AG08395 (cell line): ENCODE measurements at regions not wholly inside any gene's neighbourhood (a gene's known extent, or its start where the extent isn't known, plus 50 kb on each side); places are given as distances from the start of the nearest gene placed in this dataset.
"Not testable (repeated sequence)": the region's sequence is repeated elsewhere in the genome, so short reads cannot be mapped to it uniquely, and the experiment has no call there.

Source experiments
- DNase-seq: peaks from one replicate; pipeline ENCODE4 v3.0.0; 2012; ENCODE audit warnings: mixed read lengths, low spot score

DNA sequence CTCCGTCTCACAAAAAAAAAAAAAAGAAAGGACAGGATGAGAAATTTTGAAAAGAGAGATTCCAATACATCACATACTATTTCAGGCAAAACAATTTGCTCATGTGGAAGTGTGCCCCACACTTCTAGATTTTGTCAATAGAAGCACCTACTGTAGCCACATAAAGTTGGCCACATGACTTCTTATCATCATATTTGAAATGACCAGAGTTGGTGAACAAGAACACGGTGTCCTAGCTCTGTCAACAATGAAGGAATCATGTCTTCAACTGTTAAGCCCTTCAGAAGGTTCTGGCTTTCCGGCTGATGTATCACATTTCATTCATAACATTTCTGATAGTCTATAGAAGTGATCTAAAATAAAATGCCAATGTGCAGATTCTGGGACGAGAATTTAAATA, 534.5 kb downstream of the TMEM114 start:
- no peak for DNase-seq

DNA sequence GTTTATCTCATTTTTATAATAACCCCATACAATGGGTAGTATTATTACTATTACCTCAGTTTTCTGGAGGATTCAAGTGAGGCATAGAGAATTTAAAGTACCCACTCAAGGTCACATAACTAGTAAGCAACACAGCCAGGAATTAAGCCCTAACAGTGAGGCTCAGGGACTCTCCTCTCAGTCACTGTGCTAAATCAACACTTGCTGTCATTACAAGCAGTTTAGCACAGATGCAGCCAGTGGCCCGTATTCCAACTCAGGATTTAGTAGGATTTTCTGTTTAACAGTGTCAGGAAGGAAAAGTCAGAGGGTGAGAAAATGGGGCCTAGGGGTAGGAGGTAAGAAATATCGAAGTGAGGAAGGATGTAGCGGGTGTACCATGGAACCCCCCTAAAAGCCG, 536.9 kb downstream of the TMEM114 start:
- DNase-seq, result no peak

DNA sequence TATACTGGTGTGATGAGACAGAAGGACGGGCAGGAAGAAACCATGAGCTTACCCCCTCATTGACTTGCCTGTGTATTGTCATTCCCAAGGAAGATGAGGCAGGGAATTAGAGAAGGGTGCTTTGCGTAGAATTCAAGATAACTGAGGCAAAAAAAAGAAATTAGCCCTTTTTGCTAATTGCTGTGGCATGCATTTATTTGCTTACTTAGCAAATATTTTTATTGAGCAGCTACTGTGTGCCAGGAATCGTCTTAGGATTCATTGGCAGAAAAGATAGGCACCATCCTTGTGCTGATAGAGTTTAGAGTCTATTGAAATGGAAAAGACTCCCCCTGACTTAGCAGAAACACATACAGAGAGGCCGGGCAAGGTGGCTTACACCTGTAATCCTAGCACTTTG, 541.9 kb downstream of the TMEM114 start:
- DNase-seq, result no peak

DNA sequence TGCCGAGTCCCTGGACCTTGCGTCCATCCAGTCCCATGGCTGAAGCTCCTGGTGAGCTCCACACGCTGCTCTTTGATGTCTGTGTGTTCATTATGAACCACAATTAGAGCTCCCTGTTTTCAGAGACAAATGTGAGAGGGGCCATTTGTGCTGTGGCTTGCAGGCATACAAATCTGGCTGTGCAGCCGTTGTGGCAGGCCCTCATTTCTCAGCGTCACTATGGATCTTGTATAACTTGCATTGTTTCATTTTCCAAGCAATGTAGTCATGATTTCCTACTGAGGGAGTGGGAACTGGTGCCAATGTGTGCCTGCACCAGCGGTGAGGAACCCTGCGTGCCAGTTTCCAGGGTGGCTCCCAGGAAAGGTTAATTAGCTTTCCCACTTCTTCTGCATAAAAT, 542.6 kb downstream of the TMEM114 start:
- DNase-seq, result no peak

DNA sequence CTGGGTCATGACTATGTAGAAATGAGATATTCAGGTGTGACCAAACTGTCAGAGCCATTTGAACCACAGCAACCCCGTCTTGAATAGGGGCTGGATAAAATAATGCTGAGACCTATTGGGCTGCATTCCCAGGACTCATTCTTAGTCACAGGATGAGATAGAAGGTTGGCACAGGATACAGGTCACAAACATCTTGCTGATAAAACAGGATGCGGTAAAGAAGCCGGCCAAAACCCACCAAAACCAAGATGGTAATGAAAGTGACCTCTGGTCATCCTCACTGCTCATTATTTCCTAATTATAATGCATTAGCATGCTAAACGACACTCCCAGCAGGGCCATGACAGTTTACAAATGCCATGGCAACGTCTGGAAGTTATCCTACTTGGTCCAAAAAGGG, 545.5 kb downstream of the TMEM114 start:
- no peak for DNase-seq

DNA sequence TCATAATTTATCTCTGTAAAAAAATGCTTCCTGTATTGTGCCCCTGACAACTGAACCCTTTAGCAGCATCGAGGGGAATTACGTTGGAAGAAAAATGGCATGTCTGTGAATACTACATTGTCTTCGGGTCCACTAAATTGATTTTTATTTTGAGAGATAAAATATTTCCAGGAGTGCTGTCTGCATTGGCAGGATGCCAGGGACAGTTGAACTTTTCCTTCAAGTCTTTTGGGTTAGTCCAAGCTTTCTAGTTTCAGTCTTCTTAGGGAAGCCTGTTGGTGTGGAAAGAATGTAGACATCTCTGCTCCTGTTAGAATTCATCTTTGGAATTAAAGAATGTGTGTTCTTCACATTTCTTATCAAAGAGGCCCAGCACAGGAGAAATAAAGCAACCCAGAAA, 557.9 kb downstream of the TMEM114 start:
- no peak for DNase-seq

DNA sequence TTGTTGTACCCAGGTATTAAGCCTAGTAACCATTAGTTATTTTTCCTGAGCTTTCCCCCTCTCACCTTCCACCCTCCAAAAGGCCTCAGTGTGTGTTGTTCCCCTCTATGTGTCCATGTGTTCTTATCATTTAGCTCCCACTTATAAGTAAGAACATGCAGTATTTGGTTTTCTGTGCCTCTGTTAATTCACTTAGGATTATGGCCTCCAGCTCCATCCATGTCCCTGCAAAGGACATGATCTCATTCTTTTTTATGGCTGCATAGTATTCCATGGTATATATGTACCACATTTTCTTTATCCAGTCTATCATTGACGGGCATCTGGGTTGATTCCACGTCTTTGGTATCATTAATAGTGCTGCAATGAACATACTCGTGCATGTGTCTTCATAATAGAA, 560.3 kb downstream of the TMEM114 start:
- not testable (repeated sequence) for DNase-seq

DNA sequence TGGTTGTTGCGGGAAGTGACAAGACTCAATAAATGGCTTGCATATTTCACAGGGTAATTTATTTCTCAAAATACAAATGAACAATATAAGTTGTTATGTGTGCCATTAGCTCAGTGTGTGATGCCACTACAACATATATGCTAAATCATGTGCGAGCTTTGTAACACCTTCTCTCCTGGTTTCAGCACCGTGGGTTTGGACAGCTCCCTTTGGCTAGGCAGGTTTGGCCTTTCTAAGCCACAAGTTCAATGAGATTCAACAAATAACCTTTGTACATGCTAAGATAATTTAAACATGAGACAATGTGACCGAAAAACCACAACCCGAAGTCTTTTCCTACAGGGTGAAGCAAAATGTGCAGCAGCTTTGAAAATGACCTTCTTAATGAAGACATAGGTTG, 563.9 kb downstream of the TMEM114 start:
- no peak for DNase-seq

DNA sequence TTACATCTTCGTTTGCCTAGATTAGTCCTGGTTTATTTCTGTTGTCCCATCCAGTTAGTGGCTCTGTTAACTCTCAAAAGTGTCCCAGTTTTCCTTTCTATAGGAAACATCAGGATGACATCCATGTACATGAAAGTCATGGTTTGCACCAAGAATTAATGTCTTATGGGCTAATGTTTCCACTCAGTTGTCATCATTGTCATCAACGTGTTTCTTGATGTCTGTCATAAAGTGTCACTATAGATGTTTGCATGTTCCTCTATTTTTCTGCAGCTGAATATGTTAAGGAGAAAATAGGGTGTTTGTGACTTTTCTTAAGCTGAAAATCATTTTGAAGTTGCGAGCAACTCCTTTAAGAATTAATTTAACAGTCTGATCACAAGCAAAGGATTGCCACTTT, 567.0 kb downstream of the TMEM114 start:
- DNase-seq, result no peak

DNA sequence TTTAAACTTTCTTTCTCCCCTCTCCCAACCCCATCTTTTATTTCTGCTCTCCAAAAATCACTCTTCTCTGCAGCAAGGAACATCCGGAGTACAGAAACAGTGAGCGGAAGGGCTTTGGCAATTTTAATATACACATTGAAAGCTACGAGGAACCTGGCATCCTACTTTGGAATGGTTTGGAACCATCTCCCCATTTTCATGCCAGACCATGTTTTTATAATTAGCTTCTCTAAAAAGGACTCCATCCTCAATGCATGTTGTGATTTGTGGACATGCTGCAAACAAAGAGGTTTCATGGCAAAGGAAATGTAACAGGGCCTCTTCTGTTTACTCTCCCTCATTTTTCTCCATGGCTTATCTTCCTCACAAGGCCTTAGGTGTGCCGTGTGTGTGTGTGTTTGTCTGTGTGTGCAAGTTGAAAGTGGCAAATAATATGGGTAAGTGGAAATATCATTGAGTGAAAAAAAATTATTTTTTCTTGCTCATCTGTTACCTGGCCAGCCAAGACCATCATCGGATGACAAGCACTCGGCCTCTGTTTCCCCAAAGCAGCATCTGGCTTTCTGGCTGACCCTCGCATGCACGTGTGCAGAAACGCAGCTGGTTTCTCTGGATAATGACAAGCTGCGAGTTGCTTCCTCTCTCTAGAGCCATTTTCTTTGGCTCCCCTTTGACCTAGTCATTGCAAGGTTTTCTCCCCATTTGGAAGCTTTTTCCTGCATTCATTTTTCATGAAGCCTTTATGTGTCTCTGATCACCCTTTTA, 585.0 kb downstream of the TMEM114 start:
- no peak for DNase-seq

DNA sequence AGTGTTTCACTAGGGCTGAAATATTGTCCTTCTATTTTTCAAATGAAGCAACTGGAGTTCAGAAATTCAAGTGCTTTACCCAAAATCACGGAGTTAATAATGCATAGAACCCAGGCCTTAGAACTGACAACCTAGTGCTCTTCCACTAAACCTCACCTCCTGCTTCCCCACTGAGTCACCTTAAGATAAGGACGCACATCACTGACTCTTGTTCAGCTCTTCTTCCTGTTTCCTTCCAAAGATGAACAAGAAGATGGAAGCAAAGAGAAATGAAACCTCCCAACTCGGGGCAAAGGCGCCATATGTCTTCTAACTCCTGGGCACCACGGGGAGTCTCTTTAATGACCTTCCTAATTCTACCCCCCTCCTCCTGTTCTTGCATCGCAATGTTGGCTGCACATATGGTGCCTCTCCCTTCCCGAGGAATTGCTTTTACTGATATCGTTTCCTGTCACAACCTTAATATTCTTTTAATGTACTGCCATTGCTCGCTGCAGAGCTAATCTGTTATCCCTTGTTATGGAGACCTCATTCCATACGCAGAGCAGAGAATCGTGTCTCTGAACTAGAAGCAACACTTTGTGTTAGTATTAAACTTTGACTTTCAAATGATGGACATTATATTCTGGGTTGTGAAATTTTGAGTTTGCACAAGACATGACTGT, 591.4 kb downstream of the TMEM114 start:
- DNase-seq, result no peak

DNA sequence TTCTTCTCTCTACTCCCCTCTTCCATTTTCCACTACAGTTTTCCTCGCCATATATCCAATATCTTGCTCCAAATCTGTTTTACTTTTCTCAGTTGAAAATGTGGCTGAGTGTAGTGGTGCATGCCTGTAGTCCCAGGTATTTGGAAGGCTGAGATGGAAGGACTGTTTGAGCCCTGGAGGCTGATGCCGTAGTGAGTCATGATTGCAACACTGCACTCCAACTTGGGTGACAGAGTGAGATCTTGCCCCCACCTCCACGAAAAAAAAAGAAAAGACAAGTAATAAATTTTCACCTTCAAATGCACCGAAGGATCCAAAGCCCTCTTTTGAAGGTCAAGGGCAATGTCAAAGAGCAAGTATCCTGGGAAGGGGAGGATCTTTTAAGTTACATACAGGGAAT, 592.3 kb downstream of the TMEM114 start:
- DNase-seq, result no peak

DNA sequence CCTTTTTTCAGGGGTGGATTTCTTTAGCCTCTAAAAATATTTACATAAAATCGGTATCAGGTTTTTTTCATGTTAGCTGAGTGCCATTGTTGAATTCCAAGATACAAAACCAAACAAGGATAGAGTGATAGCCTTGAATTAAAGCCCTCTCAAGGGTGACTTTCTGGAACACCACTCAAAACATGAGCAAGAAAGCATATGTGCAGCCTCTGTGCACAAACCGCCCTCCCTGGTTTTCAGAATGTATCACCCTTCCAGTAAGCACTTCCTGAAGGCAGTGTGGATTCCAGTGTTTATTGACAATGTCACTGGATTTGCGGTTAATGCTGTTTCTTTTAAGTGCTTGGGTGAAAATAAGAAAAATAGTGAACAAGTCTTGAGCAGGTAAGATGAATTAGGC, 597.7 kb downstream of the TMEM114 start:
- DNase-seq, result no peak

DNA sequence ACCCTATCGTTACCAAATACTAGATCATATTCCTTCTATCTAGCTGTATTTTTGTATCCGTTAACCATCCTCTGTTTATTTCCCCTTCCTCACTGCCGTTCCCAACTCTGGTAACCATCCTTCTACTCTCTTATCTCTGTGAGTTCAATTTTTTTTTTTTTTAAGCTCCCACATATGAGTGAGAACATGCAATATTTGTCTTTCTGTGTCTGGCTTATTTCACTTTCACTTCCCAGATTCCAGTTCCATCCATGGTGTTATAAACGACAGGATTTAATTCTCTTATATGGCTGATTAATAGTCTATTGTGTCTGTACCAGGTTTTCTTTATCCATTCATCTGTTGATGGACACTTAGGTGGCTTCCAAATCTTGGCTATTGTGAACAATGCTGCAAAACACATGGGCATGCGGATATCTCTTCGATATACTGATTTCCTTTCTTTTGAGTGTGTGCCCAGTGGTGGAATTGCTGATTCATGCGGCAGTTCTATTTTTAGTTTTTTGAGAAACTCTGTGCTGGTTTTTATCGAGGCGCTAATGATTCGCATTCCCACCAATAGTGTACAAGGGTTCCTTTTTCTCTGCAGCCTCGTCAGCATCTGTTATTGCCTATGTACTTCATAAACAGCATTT, 599.6 kb downstream of the TMEM114 start:
- DNase-seq, result no peak

DNA sequence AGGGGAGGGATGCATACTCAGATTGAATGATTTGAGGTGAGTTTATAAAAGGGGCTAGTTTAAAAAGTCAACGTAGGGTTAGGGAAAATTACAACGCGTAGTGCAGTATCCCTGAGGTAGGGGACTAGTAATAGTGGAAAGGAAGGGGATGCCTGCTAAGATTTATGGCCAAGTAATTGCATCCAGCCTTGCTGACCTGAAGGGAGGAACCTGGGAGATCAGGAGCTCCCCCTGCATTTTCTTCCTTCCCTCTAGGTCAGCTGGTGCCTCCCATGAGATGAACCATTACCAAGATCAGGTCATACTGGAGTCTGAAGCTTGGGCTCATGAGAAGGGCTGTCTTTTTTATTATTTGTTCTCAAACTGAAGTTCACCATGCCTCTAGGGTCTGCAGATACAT, 606.6 kb downstream of the TMEM114 start:
- no peak for DNase-seq

DNA sequence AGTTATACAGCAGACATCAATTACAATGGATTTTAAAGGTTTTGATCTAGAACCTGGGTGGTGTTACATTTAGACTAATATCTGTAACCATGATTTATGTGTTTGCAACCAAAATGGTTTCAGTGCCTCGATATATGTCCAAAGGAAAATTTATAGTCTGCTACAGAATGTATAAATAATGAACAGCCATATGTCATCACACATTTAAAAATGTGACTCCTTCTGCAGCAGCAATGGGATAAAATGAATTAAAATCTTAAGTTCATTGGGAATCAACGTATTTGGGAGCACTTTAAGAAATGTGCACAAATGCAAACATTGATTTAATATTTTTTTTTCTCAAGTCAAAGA, 610.2 kb downstream of the TMEM114 start:
- no peak for DNase-seq

DNA sequence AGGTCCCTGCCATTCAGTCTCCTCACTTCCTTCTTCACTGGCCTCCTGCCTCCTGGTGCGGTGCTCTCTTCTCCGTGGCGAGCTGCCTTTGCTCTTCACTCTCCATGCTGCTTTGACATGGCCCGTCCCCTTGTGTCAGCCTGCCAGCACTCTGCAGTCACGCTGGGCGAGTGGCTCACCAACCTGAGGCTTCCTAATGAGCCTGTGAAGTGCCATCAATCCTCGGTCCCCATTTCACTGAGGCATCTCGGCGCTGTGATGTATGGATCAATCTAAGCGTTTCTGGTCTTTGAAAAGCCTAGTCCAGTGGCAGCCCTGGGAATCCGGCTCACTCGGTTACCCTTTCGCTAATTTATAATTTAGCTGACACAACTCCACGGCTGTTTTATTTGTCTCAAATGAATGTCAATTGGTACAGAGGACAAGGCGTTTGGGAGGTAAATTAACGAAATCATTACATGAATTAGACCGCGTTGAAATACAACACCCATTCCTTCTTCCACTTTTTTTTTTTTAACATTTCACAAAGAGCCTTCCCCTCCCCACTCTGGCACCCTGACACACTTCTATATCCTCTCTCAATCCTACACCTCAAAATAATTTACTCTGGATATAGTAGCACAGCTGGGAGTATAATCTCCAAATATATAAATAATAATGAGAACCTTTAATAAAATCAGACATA, 610.7 kb downstream of the TMEM114 start:
- no peak for DNase-seq

DNA sequence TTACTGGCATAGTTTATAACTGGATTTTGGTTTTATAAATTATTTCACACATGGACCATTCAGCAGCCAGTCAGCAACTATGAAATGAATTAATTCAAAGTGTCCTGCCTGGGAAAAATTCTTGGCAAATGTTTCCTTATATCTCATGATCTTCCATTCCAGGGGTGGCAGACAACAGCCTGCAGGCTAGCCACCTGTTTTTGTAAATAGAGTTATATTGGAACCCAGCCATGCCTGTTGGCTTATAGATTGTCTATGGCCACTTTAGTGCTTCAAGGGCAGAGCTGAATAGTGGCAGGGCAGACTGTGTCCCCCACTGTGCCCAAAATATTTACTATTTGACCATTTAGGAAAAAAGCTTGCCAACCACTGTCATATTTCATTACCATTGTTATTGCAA, 613.7 kb downstream of the TMEM114 start:
- no peak for DNase-seq

DNA sequence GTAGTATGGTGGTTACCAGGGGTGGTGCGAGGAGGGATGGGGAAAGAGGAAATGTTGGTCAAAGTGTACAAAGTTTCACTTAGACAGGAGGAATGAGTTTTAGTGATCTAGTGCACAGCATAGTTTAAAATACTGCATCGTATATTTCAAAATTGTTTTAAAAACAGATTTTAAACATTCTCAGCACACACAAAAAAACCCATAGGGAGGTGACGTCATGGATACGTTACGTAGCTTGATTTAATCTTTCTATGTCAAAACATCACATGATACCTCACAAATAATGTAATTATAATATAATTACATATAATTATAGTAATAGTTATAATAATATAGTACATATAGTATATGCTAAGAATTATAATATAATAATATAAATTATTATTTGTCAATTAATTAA, 614.2 kb downstream of the TMEM114 start:
- DNase-seq, result no peak

DNA sequence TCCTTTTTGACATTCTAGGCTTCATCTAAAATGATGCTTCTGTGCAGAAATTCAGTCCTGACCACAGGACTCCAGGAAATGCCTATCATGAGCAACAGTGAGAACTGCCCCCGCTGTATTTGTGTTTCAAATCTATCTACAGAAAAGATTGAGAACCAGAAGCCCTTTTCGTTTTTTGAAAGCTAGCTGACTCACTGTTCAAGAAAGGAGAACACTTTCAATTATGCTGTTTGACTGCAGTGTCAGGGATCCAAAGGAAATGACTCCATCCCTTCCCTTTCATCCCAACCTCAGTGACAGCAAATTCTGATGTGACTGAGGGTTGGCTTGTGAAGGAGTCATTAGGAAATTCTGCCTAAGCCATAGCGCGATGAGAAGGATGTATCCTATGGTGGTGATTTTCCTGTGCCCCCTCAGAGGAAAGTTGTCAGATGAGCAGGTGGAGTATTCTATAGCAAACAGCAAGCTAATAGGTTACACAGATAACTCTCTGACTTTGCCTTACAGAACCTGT, 622.3 kb downstream of the TMEM114 start:
- DNase-seq, result no peak

DNA sequence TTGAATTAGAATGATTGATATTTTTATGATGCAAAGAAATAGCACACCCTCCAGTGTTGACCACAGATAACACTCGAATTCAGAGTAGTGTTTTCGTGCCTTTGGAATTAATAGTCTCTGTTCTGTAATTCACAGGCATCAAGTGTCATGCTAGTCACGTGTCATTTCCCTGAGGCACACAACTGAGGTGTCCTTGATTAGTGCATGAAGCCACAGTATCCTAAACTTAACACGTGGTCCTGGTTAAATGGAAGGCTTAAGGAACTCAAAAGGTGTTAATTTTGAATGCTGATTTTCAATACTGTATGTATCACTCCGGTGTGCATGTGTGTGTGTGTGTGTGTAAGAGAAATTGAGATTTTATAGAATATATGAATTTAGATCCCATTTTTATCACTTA, 625.6 kb downstream of the TMEM114 start:
- no peak for DNase-seq

DNA sequence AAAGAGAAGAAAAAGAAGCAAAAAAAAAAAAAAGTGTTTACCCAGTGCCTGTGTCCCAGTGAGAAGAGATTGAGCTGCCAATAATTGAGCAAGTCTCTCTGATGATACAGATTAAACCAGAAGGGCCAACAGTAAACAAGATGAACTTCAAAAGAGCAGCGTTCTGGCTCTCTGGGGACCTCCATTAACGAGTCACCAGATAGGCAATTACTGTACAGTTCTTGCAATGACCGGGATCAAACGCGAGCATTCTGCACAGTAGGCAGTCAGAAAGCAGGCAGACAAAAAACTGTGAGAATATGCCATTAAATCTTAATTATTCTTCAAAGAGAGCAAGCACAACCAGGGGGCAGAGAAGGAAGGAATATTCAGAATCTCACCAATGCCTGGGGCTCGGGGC, 626.1 kb downstream of the TMEM114 start:
- no peak for DNase-seq
